Spleen (tissue), 7 donors: ENCODE measurements at regions not wholly inside any gene's neighbourhood (a gene's known extent, or its start where the extent isn't known, plus 50 kb on each side); places are given as distances from the start of the nearest gene placed in this dataset.

ENCODE experiments used
- CTCF ChIP-seq, 11 experiments: fragments of 200-600 bp in 7 of 11; fragments of 450-650 bp in 4 of 11; sonication (generic) in 4 of 11; IDR thresholded peaks in 8 of 11; conservative IDR thresholded peaks in 3 of 11; 1 replicate in 7 of 11; 2 replicates in 4 of 11; pipeline versions ENCODE4 v1.4.0 to v1.8.0; 2016 to 2021; ENCODE audit warnings: antibody characterized with exemption in 11 of 11, inconsistent platforms in 4 of 11, mild to moderate bottlenecking in 1 of 11
- POLR2A ChIP-seq, 3 donors: fragments of 450-650 bp; IDR thresholded peaks; one replicate each; pipeline ENCODE4 v1.5.1; 2017; ENCODE audit warnings: antibody characterized with exemption in 3 of 3, mild to moderate bottlenecking in 1 of 3
- POLR2AphosphoS5 ChIP-seq, 3 donors: sonication (generic); formaldehyde crosslinking; IDR thresholded peaks; one replicate each; pipeline ENCODE4 v1.5.1; 2017; ENCODE audit warnings: antibody characterized with exemption in 3 of 3
- donor health status: DM: no; HTN: no; CAD: no; lungs with moderate emphysema.
- donor health status: DM: no; HTN: no; CAD: no.
- donor health status: DM: no; HTN: no; CAD: no.

- no peak for TF ChIP-seq CTCF (IDR thresholded peaks at IDR 0.05 in 8 of 11, conservative IDR thresholded peaks at IDR 0.05 in 3 of 11)
- no peak for TF ChIP-seq POLR2AphosphoS5 (IDR thresholded peaks at IDR 0.05)
- TF ChIP-seq POLR2A (IDR thresholded peaks at IDR 0.05): no peak
These were observed 231.3 kb downstream of the BUD13 start for GRCh38 chr11:116541460-116541859.
